Astrocyte of the hippocampus (primary cell): ENCODE measurements at regions not wholly inside any gene's neighbourhood (a gene's known extent, or its start where the extent isn't known, plus 50 kb on each side); places are given as distances from the start of the nearest gene placed in this dataset.
"Not testable (repeated sequence)": the region's sequence is repeated elsewhere in the genome, so short reads cannot be mapped to it uniquely, and the experiment has no call there.

Source experiments
- DNase-seq: peaks from one replicate; pipeline ENCODE4 v3.0.0; 2011; ENCODE audit warnings: low read depth, low spot score

DNA sequence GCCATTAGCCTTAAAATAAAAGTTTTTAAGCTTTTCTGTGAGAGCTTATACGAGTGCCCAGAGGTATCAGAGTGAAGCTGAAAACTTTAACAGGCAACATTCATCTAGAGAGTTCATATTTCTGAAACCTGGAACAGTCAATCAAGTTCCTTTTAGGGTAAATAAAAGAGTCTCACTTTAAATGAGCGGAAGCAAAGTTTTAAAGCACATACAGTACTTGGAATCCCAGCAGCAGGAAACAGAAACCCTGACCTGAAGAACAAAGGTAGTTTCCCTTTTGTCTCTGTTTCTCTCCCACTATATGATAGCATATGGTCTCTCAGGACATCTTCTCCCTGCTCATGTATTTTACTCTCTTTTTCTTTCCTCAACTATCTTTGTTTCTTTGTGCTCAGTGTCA, 153.0 kb downstream of the ASB9 start:
- DNase-seq = no peak

DNA sequence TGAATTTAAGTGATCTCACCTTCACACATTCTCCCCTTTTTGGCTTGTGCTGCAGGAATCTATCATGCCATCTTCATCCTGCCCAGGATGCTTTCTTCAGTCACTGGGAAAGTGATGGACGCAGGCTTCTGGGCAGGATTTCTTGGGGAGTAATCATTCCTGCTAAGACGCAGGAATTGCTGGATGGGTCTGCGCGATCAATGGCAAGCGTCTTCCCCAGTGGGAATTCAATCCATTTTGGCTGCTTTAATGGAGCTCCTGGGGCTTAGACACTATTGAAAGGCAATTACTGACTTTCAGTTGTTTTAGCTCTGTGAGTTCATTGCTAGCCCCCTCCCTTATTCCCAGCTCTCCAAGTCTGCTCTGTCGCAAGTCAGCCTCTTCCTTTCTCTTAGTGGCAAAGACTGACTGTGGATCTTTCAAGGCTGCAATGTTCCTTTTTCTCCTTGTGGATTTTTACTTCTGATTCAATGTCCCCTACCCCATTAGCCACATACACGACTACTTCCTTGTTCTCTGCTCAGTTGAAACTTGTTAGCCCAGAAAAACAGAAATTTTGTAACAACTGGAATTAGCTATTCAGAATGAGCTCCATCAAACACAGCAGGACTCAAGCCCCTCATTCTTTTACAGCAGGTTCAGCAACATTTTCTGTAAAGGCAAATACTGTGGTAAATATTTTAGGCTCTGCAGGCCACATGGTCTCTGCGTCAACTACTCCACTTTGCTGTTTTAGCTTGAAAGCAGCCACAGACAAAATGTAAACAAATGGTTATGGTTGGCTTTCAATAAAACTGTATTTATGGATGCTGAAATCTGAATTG, 154.9 kb downstream of the ASB9 start:
- no peak for DNase-seq

DNA sequence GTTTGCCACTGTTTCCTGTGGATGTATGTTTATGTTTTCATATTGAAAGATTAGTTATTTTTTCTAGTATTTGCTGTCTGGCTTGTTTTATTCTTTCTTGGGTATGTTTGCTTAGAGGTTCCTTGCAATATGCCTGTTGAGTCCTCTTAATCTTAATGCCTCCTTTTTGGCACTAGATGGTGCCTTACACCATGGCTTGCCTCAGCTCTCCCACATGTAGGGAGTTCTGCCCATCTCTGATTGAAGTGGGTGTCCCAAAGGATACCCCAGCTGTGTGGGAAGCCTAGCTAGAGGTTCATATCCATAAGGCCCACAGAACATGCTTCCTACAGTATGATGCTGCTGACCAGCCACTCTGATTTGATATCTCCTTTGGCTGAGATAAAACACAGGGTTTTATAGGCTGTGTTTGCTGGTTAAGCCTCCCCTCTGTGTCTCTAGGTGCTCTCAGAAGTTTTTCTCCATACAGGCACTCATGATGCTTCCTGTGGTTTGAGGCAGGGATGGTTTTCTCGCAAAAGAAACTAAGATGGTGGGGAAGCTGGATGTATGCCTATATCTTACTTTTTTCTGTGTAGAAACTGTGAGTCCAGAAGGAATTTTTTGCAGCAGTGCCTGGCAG, 162.4 kb downstream of the ASB9 start:
- DNase-seq = no peak

DNA sequence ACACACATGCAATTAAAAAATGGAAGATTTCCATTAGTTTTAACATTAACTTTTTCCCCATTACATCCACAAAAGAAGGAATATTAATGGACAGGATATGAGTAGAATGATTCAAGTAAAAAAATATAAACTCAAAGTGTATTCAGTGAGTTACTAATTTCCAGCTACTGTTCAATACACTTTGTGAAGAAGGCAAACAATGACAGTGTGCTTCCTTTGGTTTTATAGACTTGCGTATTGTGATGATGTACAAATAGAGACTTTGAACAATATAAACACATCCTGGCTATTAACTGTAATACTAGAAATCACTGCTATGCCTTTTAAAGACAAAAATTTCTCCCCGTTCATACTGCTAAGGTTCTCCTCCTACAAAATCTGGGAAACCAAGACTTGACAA, 171.4 kb downstream of the ASB9 start:
- no peak for DNase-seq

DNA sequence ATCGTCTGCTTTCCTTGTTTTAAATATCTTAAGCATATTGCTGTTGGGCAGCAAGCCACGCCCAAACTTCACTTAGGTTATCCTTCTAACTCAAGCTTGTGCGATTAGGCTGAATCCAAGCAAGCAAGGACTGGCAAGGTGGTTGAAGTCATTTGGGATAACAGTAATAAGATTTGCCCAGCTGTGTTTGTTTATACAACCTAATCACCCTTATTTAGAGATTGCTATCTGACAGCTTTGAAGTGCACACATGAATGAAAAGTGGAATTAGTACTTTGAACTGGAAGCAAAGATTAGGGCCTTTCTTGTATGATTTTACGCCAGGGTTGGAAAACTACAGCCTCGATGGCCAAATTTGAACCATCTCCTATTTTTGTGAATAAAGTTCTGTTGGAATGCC, 182.1 kb downstream of the ASB9 start:
- DNase-seq = no peak

DNA sequence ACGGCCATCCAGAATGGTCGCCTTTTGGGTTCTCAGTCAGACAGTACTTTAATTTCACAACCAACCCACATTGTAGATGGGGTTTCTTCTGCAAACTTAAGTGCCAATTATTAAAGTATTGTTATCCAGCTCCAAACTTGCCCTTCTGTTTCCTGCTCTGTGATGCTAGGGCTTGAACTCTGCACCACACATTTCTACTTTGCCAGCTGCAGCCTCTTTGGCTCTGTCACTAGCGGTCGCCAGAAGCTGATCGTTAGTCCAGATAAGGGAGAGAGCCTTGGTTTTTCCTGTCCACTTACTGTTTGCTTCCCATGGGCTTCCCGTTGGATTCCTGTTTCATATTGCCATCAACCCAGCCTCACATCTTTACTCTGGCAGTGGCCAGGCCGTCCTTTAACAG, 196.6 kb downstream of the ASB9 start:
- no peak for DNase-seq

DNA sequence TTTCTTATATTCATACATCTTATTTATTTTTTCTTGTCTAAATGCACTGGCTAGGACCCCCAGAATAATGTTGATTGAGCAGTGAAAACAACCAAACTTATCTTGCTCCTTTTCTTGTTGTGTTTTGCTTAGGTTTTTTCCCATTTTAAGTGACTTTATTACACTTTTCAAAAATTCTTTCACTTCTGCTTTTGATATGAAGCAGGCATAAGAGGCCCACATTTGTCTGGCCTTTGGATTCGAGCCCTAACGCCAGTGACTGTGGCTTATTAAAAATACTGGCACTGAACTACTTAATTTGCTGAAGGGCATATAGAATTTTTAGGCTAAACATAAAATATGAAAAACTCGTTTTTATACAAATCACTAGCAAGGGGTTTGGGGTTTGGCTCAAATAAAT, 197.0 kb downstream of the ASB9 start:
- no peak for DNase-seq

DNA sequence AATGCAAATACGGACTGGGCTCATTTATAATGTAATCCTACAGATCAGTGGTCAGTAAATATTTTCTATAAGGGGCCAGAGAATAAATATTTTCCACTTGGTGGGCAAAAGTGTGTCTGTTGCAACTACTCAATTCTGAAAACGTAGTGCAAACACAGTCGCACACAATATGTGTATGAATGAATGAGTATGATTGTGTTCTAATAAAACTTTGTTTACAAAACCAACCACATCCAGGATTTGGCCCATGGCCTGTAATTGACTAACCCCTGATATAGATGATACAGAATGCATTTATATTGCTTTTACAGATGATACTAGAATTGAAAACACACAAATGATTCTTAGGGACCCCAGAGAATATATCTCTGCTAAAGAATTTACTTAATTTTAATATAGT, 197.6 kb downstream of the ASB9 start:
- no peak for DNase-seq

DNA sequence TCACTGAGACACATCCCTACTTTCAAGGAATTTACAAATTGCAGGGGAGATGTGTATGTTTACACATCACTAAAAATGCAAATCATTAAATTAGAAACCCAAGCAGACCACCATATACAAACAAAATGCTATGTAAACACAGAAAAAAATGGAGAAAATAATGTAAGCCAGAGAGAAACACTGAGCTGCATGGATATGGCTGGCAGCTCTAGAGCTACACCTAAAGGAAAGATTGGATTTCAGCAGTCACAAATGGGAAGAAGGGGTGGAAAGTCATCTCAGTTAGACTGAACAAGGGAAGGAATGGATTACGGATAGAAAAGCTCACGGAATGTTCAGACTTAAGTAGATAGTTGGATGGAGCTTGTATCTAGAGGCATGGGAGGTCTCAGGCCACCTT, 186.3 kb downstream of the MOSPD2 start:
- no peak for DNase-seq

DNA sequence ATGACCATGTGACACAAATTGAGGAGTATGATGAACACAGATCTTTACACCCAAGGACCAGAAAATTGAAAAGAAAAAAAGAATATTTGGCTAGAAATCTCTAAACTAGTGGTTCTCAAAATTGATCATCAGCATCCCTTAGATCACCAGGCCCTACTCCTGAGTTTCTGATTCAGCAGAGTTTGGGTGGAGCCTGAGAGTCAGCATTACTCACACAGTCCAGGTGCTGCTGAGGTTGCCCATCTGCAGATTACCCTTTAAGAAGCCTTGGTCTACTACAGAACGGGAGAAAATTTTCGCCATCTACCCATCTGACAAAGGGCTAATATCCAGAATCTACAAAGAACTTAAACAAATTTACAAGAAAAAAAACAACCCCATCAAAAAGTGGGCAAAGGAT, 182.8 kb downstream of the MOSPD2 start:
- no peak for DNase-seq

DNA sequence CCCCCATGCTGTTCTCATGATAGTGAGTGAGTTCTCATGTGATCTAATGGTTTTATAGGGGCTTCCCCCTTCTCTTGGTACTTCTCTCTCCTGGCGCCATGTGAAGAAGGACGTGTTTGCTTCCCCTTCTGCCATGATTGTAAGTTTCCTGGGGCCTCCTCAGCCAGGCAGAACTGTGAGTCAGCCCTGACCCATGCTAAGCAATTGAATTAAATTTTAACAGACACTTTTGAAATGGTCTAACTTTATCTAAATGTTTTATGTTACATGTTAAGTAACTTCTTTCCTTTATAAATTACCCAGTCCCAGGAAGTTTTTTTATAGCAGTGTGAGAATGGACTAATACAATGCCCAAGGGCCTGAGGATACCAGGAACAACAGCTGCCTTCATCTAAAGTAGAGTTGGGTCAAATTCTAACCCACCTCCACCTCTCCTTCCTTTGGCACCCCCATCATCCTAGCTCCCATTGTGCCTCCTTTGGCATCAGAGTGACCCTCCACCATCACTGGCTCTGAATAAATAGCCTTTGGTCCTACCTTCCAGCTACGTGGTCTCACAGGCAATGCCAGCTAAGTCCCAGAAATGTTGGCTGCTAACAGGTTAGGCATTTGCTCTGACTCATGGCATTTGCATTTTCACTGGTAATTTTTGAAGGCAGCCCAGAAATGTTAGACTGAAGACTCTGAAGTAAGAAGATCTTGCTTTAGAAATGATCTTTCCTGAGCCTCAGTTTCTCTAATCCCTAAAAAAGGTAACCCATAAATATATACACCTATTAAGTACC, 182.1 kb downstream of the MOSPD2 start:
- peak; percentile 79 for DNase-seq

DNA sequence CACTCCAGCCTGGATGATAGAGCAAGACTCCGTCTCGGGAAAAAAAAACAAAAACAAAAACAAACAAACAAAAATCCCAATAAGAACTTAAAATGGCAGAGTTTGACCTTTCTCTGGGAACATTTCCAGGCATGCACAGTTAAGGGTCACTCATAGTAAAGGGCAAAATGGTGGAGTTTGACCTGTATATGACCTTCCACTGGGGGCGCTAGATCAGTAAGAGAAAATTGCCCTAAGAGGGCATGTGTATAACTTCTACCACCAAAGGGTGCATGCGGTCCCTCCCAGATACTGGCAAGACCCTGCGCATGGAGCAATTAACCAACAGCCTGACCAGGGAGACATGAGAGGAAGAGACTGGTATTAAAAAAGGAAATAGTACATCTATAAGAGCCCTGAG, 177.2 kb downstream of the MOSPD2 start:
- no peak for DNase-seq

DNA sequence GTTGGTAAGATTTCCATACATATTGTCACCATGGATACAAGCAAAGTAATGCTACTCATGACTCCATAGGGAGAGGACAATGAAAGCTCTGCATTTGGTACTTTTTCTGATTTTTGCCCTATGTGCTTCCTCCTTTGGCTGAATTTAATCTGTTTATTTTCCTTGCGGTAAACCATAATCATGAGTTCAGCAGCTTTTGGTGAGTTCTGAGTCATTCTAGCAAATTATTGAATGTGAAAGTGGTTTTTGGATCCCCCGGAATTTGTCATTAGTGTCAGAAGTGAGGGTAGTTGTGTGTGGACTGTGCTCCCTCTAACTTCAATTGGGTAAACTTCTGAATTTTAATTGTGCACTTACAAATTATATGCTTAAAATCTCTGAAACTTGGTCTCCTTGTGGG, 170.3 kb downstream of the MOSPD2 start:
- no peak for DNase-seq

DNA sequence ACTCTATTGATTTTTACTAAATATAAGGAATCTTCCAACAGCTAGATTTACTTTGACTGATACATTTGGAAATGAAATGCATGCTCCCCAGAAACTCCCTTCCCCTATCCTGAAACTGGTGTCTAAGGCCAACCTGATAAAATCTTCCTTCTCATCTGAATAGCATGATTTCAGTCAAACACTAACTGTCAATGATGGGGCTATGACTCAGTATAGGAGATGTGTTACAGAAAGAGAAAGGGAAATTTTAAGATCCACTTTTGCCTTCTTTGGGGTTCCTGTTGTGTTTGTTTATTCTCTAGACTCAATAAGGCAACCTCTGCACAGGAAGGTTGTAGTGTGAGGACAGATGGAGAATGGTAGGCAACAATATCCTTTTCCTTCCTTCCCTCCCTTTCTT, 160.7 kb downstream of the MOSPD2 start:
- no peak for DNase-seq

DNA sequence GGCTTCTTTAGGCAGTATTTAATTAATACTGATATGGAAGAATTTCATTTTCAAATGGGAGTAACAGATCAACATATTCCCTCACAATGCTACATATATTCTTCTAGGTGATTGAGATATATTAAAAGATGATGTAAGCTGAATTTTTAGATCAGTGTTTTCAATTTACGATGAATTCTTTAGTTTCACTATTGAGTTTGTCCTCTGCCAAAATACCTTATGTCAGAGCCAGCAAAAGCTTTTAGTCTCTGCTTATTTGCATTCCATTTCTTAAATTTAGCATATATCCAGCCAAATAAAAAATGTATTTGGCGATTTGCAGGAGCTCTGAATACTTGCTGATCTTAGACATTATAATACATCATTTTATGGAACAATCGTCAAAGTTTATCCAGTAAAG, 144.3 kb downstream of the MOSPD2 start:
- no peak for DNase-seq

DNA sequence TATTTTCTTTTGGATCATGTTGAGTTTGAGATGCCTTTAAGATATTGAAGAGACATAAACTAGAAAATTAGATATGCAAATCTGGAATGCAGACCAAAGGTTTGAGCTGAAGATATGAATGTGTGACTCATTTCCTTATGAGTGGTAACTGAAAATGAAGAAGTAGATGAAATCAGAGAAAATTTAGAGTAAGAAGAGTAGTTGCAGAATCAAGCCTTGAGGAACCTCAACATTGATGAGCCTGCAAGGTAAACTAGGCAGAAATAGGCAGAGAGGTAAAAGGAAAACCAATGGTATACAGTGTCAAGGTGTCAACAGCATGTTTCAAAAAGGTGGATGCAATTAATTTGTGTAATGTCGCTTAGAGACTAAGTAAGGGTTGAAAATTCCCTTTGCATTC, 142.8 kb downstream of the MOSPD2 start:
- DNase-seq = no peak

DNA sequence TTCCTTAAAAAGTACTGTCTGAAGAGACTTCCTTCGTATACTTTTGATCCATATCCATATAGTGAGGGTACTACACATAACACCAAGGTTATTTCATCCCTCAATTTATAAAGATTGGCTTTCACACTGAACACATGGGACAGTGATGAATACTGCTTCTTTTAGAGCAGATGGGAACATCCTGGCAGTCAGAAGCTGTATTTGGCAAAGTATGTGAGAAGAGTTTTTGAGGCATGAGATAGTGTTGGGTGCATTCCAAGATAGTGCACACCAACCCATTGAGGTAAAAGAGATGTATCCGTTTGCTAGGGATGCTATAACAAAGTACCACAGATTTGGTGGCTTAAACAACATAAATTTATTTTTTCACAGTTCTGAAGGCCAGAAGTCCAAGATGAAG, 141.1 kb downstream of the MOSPD2 start:
- peak; percentile 7 for DNase-seq

DNA sequence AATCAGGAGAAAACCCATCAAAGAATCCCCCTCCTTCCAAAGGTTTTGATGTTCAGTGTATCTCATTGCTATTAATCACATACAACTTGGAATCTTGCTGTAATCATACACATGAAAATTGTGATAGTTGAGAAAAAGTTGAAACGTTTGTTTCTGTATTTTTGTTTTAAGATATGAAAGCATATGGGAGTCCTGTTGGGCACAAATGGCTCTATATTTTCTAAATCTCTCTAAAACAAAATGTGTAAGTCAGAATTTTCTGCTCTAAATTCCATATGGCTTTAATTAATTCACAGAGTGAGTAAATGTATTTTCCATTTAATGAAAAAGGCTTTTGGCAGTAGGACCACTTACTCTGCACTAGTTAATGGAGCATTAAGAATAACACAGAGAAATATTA, 140.2 kb downstream of the MOSPD2 start:
- DNase-seq = no peak

DNA sequence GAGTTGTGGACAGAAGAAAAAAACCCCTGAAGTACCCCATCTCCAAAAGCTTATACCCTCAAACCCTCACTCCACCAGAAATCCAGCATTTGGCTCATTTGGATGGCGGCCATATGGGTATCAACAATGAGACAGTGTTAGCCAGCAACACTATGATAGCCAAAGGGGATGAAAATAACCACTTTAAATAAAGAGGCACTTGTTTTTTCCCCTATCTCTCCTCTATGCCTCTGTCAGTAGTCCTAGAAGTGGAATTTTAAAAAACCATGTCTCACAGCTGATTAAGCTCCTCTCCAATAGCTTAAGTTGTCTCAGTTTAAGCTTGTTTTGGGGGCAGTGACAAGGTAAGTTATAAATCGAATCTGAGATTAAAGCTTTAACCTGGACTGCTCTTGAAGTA, 124.0 kb downstream of the MOSPD2 start:
- DNase-seq = no peak

DNA sequence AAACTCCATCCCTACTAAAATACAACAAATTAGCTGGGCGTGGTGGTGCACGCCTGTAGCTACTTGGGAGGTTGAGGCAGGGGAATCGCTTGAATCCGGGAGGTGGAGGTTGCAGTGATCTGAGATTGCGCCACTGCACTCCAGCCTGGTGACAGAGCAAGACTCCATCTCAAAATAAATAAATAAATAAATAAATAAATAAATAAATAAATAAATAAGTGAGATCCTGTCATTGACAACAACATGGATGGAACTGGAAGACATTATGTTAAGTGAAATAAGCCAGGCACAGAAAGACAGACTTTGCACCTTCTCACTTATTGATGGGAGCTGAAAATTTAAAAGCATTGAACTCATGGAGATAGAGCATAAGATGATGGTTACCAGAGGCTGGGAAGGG, 111.2 kb downstream of the MOSPD2 start:
- DNase-seq = not testable (repeated sequence)
